H1 (cell line): ENCODE measurements at regions not wholly inside any gene's neighbourhood (a gene's known extent, or its start where the extent isn't known, plus 50 kb on each side); places are given as distances from the start of the nearest gene placed in this dataset.
"Not testable (repeated sequence)": the region's sequence is repeated elsewhere in the genome, so short reads cannot be mapped to it uniquely, and the experiment has no call there.

Experiments used
- CTCF ChIA-PET: fragments of 300-600 bp; sonication (Branson Sonifier 250); formaldehyde crosslinking; loops from one replicate; lab custom pipeline; 2021; ENCODE audit not compliant: partially characterized antibody; lab: Charles Lee
- POLR2A ChIA-PET: fragments of 300-600 bp; sonication (Branson Sonifier 250); formaldehyde crosslinking; loops from one replicate; lab custom pipeline; 2021; ENCODE audit warnings: inconsistent platforms; ENCODE audit not compliant: partially characterized antibody; lab: Charles Lee
- DNase-seq, 2 experiments: peaks; one replicate each; pipeline versions ENCODE4 v3.0.0 to v3.0.0-alpha.2; 2010 to 2022; ENCODE audit warnings: low spot score in 2 of 2, low read depth in 1 of 2, mixed read lengths in 1 of 2
- FAIRE-seq: peaks from 2 replicates; lab custom pipeline; 2011; peaks lifted over from hg19 to GRCh38; lab: Jason Lieb, UNC
- H2AFZ ChIP-seq: 2 replicates; pipeline ENCODE4 v1.8.1; 2012; ENCODE audit warnings: low read length, inconsistent platforms
- H2AK5ac ChIP-seq: 2 replicates; pipeline ENCODE4 v1.6.1; 2013; ENCODE audit warnings: low read depth, low read length
- H2BK120ac ChIP-seq: replicated peaks from 2 replicates; pipeline ENCODE3; 2013; ENCODE audit warnings: low read depth, low read length, inconsistent platforms
- H2BK12ac ChIP-seq: 2 replicates; pipeline ENCODE4 v1.6.1; 2013; ENCODE audit warnings: low read depth, low read length
- H2BK15ac ChIP-seq: 2 replicates; pipeline ENCODE4 v1.6.1; 2013; ENCODE audit warnings: low read length
- H2BK20ac ChIP-seq: 2 replicates; pipeline ENCODE4 v1.6.1; 2013; ENCODE audit warnings: low read length
- H2BK5ac ChIP-seq: 2 replicates; pipeline ENCODE4 v1.6.1; 2013; ENCODE audit warnings: low read depth, low read length
- H3K14ac ChIP-seq: 2 replicates; pipeline ENCODE4 v1.6.1; 2013; ENCODE audit warnings: inconsistent platforms; ENCODE audit not compliant: insufficient read length
- H3K18ac ChIP-seq: 2 replicates; pipeline ENCODE4 v1.6.1; 2013; ENCODE audit warnings: low read length; ENCODE audit errors: extremely low read depth
- H3K23ac ChIP-seq: 2 replicates; pipeline ENCODE4 v1.6.1; 2013; ENCODE audit warnings: inconsistent platforms; ENCODE audit not compliant: insufficient read length
- H3K23me2 ChIP-seq: 2 replicates; pipeline ENCODE4 v1.6.1; 2013; ENCODE audit warnings: low read depth, low read length
- H3K27ac ChIP-seq: 2 replicates; pipeline ENCODE4 v1.6.1; 2011; ENCODE audit warnings: low read depth, low read length, inconsistent platforms
- H3K27me3 ChIP-seq, 4 experiments: replicated peaks in 1 of 4; 1 replicate in 1 of 4; 2 replicates in 3 of 4; pipeline versions ENCODE4 v1.6.1 to v1.8.1; 2011 to 2013; ENCODE audit warnings: low read length in 3 of 4, mild to moderate bottlenecking in 3 of 4, inconsistent platforms in 2 of 4, mixed read lengths in 2 of 4, moderate library complexity in 1 of 4; ENCODE audit not compliant: control insufficient read depth in 3 of 4, insufficient read depth in 3 of 4; ENCODE audit errors: extremely low read depth in 1 of 4
- H3K36me3 ChIP-seq, 4 experiments: 2 replicates each; pipeline versions ENCODE4 v1.6.1 to v1.8.1; 2011 to 2013; ENCODE audit warnings: mild to moderate bottlenecking in 4 of 4, low read length in 3 of 4, moderate library complexity in 2 of 4, control low read depth in 1 of 4, inconsistent platforms in 1 of 4; ENCODE audit not compliant: insufficient read depth in 4 of 4, control insufficient read depth in 2 of 4
- H3K4ac ChIP-seq: replicated peaks from 2 replicates; pipeline ENCODE3; 2013; ENCODE audit warnings: low read length, low read depth, mixed read lengths, inconsistent platforms; ENCODE audit not compliant: insufficient read length
- H3K4me1 ChIP-seq, 4 experiments: replicated peaks in 1 of 4; 1 replicate in 1 of 4; 2 replicates in 3 of 4; pipeline versions ENCODE4 v1.6.1 to v1.8.1; 2011 to 2013; ENCODE audit warnings: low read length in 3 of 4, inconsistent platforms in 2 of 4, mixed read lengths in 1 of 4; ENCODE audit not compliant: insufficient read depth in 4 of 4, control insufficient read depth in 3 of 4
- H3K4me2 ChIP-seq, 2 experiments: 2 replicates each; pipeline versions ENCODE4 v1.6.1 to v1.8.1; 2011 to 2013; ENCODE audit warnings: low read depth in 2 of 2, low read length in 2 of 2, control low read depth in 1 of 2, inconsistent platforms in 1 of 2, mild to moderate bottlenecking in 1 of 2; ENCODE audit not compliant: insufficient read depth in 1 of 2
- H3K4me3 ChIP-seq, 4 experiments: fragments of 200-600, 300-600 bp in 1 of 4; sonication (generic), shearing (Covaris generic), sonication (Bioruptor Twin) in 1 of 4; 2 replicates each; pipeline versions ENCODE4 v1.5.1 to v1.8.1; 2011 to 2016; ENCODE audit warnings: low read length in 4 of 4, low read depth in 3 of 4, control low read depth in 2 of 4, inconsistent platforms in 2 of 4, mild to moderate bottlenecking in 2 of 4, mixed read lengths in 1 of 4, moderate library complexity in 1 of 4; ENCODE audit not compliant: insufficient read depth in 2 of 4; ENCODE audit errors: extremely low read depth in 1 of 4
- H3K56ac ChIP-seq: replicated peaks from 2 replicates; pipeline ENCODE3; 2013; ENCODE audit warnings: low read depth, mild to moderate bottlenecking, mixed read lengths, low read length, inconsistent platforms; ENCODE audit not compliant: insufficient read length
- H3K79me1 ChIP-seq: 2 replicates; pipeline ENCODE4 v1.6.1; 2013; ENCODE audit warnings: low read depth, low read length, control low read depth
- H3K79me2 ChIP-seq, 2 experiments: 2 replicates each; pipeline versions ENCODE4 v1.6.1 to v1.8.1; 2012 to 2013; ENCODE audit warnings: low read length in 2 of 2, mild to moderate bottlenecking in 2 of 2, inconsistent platforms in 1 of 2; ENCODE audit not compliant: insufficient read depth in 2 of 2, control insufficient read depth in 1 of 2
- H3K9ac ChIP-seq, 4 experiments: replicated peaks in 1 of 4; 1 replicate in 1 of 4; 2 replicates in 3 of 4; pipeline versions ENCODE4 v1.6.1 to v1.8.1; 2011 to 2013; ENCODE audit warnings: low read depth in 3 of 4, low read length in 3 of 4, control low read depth in 2 of 4, mild to moderate bottlenecking in 2 of 4, moderate library complexity in 2 of 4, inconsistent platforms in 1 of 4; ENCODE audit errors: extremely low read depth in 1 of 4
- H3K9me3 ChIP-seq, 2 experiments: 2 replicates each; pipeline versions ENCODE4 v1.6.1 to v1.8.1; 2012 to 2013; ENCODE audit warnings: mild to moderate bottlenecking in 2 of 2, moderate library complexity in 2 of 2, control low read depth in 1 of 2, inconsistent platforms in 1 of 2, low read depth in 1 of 2, low read length in 1 of 2, mixed read lengths in 1 of 2; ENCODE audit not compliant: insufficient read depth in 2 of 2
- H4K20me1 ChIP-seq, 2 experiments: replicated peaks in 1 of 2; 2 replicates each; pipeline versions ENCODE3 to v1.8.1; 2011 to 2013; ENCODE audit warnings: inconsistent platforms in 2 of 2, low read length in 2 of 2, mild to moderate bottlenecking in 1 of 2; ENCODE audit not compliant: insufficient read depth in 2 of 2, control insufficient read depth in 1 of 2
- H4K5ac ChIP-seq: 2 replicates; pipeline ENCODE4 v1.6.1; 2013; ENCODE audit warnings: low read length, low read depth, mixed read lengths, inconsistent platforms; ENCODE audit not compliant: insufficient read length
- H4K8ac ChIP-seq: 2 replicates; pipeline ENCODE4 v1.8.0; 2013; ENCODE audit warnings: mild to moderate bottlenecking, moderate library complexity, low read length, inconsistent platforms; ENCODE audit not compliant: insufficient read depth; ENCODE audit errors: extremely low read depth
- H4K91ac ChIP-seq: replicated peaks from 2 replicates; pipeline ENCODE3; 2013; ENCODE audit warnings: low read length, mixed read lengths, inconsistent platforms; ENCODE audit not compliant: insufficient read length
- WGBS, 2 experiments: shearing (Covaris generic) in 1 of 2; methylation state at CpG; one replicate each; pipeline versions ENCODE4 v1.1.6 to v1.1.7; 2013 to 2015; ENCODE audit warnings: low lambda C conversion rate in 2 of 2, mixed read lengths in 2 of 2, inconsistent platforms in 1 of 2, low coverage in 1 of 2, missing lambda C conversion rate in 1 of 2; ENCODE audit not compliant: insufficient replicate concordance in 2 of 2, insufficient coverage in 1 of 2, insufficient read length in 1 of 2; ENCODE audit errors: extremely low coverage in 1 of 2, missing lambda C conversion rate in 1 of 2; 5-methylcytosine and 5-hydroxymethylcytosine counted together

DNA sequence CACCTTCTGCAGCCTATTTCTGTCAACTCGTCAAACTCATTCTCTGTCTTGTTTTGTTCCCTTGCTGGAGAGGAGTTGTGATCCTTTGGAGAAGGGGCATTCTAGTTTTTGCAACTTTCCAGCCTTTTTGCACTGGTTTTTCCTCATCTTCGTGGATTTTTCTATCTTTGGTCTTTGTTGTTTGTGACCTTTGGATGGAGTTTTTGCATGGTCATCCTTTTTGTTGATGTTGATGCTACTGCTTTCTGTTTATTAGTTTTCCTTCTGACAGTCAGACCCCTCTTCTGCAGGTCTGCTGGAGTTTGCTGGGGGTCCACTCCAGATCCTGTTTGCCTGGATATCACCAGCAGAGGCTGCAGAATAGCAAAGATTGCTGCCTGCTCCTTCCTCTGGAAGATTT, 60.1 kb downstream of the DKK1 start:
- H3K9ac ChIP-seq, H3K9me3 ChIP-seq, H3K56ac ChIP-seq, H2BK20ac ChIP-seq, FAIRE-seq, H3K79me2 ChIP-seq, H3K23ac ChIP-seq, H3K27me3 ChIP-seq, H2BK5ac ChIP-seq, H4K20me1 ChIP-seq, H2BK120ac ChIP-seq, H2AK5ac ChIP-seq, H3K23me2 ChIP-seq, H3K4ac ChIP-seq, H4K91ac ChIP-seq, H3K36me3 ChIP-seq, H3K27ac ChIP-seq, H3K4me3 ChIP-seq, H3K14ac ChIP-seq, CTCF ChIA-PET, H3K4me1 ChIP-seq, H3K79me1 ChIP-seq, H4K5ac ChIP-seq, DNase-seq, H2BK15ac ChIP-seq, H3K18ac ChIP-seq, H3K4me2 ChIP-seq, H2AFZ ChIP-seq, H2BK12ac ChIP-seq, H4K8ac ChIP-seq, POLR2A ChIA-PET: not testable (repeated sequence)
- WGBS, 2 experiments: 92% methylated on average over 2 of the region's 2 CpGs; no CpG with 5 or more reads in 1 of the 2 experiments
